ENCODE measurements at regions not wholly inside any gene's neighbourhood (a gene's known extent, or its start where the extent isn't known, plus 50 kb on each side); places are given as distances from the start of the nearest gene placed in this dataset.

DNA sequence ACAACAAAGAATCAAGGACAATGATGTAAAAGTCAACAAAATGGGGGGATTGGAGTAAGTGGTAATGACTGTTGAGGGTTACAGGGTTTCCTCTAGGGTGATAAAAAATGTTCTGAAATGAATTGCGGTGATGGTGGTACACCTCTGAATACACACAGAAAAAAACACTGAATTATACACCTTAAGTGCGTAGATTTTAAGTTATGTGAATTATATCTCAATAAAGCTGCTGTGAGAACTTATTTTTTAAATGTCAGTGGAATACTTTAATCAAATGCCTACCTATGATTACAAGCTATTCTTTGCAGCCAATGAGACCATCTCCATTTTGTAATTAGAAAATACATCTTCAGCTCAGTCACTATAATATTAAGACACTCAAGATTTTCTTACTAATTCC lies 53.5 kb downstream of the ZNF608 start:
- DNase-seq (ENCODE audit: low spot score), result no peak

DNA sequence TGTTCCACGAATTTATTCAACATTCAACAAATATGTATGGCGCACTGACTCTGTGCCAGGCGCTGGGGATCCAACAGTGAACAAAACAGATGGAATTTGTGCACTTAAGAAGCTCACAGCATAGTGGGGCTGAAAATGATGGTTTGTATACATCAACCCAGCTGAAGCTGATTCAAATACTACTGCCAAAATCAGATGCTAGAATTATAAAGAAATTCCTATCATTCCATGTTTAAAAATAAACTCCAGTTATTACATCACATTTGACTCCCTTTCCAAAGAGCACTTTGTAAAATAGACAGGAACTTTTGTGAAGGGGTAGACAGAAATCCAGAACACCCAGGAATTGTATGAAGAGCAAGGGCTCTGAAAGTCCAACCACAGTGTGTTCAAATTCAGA lies 54.1 kb downstream of the ZNF608 start:
- DNase-seq (ENCODE audit: low spot score), result no peak

DNA sequence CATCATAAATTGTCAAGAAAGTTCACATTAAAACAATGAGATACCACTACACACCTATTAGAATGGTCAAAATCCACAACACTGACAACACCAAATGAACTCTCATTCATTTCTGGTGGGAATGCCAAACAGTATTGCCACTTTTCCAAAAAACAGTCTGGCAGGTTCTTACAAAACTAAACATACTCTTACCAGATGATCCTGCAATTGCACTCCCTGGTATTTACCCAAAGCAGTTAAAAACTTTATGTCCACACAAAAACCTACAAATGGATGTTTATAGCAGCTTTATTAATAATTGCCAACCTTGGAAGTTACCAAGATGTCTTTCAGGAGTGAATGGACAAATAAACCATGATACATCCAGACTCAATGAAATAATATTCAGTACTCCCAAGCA lies 56.8 kb downstream of the ZNF608 start:
- no peak for DNase-seq (ENCODE audit: low spot score)

DNA sequence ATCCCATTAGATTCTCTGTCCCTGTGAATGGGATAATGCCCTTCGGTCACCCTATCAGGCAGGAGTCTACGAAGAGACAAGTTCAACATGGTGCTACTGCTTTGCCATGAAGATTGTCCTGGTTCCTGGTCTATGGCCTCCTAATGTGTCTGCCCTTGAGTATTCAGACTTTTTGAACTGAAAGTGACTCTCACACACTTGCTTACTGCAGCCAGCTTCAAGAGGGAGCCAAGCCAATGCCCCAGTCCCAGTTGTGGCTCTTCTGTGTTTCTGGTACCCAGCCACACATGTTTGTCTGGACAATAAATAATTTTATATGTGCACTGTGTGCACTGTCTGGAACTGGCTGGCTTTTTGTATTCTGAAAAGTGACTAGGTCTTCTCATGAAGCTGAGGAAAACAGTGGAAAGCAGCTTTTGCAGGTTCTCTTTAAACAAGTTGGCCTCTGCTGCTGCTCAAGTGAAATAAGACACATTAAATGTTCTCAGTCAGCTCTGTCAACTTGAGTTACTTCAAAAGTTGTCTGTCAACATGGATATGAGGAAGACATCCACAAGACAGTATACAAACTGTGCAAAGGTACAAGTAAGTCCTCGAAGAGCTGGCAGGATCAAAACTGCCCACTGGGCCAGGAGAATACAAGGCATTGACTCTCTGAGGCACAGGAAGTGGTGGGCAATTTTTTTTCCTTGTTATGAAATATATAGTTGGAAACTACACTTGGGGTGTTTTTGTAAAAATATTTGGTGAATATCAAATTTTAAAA lies 60.0 kb downstream of the ZNF608 start:
- no peak for DNase-seq (ENCODE audit: low spot score)

DNA sequence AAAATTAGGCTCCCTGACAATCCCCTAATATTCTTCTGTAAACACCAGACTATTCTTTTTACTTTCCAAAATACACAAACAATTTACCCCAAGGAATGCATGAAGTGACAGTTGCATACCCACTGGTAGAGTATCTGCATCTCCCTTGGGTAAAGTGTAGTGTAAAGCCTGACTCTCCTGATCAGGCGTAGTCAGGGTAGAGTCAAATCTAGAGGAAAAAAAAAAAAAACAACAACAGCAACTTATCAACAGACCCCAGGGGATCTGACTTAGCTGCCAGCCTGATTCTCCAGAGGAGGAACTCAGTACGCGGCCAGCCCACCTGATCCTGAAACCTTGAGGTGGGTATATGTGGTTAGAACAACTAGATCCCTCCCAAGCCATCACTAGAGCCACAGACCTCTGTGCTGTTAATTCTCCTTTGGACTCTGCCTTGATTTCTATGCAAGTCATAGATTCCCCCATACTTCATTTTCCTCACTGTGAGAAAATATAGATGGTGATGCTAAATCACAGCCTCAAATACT lies 61.0 kb downstream of the ZNF608 start:
- DNase-seq (ENCODE audit: low spot score), result no peak

DNA sequence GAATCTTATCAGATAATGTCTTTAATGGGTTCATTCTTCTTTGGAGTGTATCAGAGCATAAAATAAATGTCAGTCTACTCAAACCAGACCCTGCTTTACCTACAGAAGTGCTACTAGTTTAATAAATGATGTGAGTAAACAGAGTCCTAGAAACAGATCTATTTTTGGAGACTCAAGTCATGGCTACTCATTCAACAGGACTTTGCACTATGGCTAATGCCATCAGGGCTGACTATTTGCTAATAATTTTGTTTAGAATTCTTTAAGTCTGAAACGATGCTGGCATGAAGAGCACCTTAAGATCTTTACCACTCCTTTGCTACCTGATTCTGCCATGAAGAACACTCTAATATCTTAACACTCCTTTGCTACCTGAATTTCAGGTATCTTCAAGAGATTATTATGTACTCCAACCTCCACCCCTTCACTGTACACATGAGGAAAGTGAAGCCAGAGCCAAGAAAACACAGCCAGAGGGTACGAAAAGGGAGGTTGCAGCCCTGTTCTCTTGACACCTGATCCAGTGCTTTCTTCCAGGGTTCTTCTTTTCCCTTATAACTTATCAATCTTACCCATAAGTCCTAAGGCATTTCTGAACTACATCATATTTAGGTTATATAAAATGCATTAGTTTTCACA lies 62.4 kb downstream of the ZNF608 start:
- DNase-seq (ENCODE audit: low spot score), result no peak

DNA sequence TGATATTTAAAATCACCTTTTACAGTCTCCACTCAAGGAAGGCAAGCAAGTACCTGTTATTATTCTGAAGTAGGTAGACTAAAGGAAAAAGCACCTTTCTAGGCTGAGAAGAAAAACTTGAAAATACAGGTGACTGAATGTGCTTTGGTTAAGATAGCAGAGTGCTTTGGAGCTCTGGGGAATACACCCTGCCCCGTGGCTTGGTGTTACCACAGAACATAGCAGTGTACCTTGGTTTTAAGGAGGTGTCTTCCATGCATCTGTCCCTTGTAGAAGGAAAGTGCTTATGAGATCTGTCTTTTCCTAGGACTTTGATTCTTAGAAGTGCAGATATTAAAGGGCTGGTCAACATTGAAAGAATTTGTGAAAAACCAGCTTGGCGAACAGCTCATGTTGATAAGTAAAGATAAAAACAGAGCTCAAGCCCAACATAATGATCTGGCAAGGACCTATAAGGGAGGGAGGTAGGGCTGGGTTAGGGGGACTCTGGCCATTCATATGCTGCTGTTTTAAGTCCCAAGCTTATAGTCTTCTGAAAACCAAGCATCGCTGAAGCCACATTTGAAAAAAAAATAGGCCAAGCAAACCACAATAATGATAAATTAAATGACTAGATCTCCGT lies 66.8 kb downstream of the ZNF608 start:
- no peak for DNase-seq (ENCODE audit: low spot score)

DNA sequence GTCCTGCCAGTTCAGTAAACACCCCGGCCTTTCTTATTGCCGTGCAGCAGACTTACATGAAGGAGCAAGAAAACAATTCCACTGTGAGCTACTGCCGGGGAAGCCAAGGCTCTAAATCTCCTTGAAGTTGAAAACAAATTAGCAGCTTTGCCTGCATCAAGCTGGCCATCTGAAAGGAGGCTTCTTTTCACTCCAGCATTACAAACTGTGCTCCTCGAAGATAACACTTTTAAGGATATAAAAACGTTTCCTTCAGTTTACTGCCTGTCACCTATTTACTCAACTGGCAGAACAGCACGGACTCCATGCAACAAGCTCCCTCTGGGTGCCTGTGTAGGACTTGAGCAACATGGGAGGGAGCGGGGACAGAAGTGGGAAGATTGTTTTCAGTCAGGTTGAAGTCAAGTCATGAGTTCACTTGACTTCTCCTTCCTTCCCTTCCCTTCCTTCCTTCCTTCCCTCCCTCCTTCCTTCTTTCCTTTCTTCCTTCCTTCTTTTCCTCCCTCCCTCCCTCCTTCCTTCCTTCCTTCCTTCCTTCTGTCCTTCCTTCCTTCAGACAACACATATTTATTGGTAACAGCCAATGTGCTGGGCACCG lies 67.4 kb downstream of the ZNF608 start:
- no peak for DNase-seq (ENCODE audit: low spot score)

DNA sequence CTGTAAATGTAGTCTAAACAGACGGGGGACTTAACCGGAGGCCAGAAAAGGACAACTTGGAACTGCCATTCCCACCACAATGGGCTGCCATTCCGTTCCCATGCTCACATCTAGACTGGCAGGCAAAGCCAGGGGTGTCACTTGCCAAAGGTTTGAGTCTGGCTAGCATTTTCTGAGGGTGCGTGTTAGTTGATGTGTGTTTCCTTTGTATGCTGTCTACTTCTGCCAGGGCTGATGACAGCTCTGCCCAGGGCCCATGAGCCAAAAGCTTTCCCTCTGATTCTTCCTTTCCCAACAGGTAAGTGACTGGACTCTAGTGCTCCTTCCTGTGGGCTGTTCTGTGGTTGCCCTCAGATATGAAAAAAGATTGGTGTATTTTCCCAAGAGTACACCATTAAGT lies 68.0 kb downstream of the ZNF608 start:
- no peak for DNase-seq (ENCODE audit: low spot score)

DNA sequence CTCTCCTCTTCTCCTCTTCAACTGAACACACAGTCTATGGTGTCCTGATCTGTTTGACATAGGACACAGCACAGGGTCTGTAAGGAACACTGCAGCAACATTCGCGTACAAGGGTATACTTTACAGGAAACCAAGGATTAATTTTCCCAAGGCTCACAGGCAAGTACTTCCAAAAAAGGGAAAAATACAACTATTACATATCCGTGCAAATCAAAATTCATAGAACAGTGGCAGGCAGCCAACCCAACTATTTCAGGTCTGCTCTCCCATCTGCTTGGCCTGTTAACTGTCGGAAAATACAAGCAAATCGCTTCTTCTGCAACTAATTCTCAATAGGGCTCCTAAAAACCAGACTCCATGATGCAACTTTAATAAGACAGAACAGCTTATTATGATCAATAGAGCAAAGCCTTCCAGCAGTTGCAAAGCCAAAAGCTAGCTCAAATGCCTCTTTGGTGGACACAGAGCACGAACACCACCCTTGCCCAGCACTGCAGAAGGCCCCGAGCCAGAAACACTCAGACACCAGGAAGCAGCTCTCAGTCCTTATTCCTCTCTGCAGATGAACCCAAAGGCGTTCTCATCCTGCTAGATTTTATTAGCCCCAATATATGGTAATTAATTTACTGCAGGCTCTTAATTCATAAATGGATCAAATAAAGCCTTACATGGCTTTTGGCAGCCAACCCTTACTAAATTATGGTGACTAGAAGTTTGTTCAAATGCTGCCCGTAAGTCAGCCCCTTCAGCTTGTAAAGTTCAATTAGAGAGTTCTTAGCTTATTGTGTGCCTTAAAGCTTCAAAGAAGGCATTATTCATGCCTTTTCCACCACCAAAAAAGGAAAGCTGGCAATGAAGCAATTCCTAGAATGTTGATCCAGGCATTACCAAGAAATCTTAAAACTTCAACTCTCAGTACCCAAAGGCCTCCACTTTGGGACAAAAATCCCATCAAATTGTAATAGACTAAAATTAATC lies 68.8 kb downstream of the ZNF608 start:
- no peak for DNase-seq (ENCODE audit: low spot score)

DNA sequence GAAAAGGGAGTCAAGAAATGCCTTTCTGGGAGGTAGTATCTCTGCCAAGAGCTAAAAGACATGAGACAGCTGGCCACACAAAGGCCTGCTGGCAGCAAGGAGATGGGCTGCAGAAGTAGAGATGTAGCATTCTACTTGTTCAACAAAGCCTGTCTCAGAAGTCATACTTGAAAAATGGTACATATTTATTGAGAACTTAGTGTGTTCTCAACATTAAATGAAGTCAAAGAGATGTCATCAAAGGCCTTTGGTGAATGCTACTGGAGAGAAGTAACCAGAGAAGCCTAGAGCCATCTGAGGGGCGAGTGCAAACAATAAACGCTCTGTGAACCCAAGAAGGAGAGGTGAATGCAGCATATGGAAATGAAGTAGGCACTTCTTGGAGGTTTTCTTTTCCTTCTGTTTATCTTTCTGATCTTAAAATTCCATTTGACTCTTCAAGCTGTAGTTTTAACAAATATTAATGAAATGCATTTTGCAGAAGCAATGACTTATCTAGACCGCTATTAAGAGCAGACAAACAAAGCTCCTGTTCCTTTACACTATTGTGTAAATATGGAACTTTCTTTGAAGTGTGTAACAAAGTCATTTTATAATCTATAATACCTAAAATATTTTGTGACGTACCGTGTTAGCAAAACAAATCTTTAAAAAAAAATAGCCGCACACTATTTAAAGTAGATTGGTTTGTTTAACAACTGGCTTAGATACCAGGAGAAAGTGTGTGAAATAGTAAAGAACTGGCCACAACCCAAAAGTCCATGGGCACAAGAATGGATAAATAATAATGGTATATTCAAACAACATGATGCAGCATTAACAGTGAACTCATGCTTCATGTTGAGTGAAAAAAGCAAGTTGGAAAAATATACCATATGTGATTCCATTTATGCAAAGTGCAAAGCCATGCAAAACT lies 70.2 kb downstream of the ZNF608 start:
- no peak for DNase-seq (ENCODE audit: low spot score)

DNA sequence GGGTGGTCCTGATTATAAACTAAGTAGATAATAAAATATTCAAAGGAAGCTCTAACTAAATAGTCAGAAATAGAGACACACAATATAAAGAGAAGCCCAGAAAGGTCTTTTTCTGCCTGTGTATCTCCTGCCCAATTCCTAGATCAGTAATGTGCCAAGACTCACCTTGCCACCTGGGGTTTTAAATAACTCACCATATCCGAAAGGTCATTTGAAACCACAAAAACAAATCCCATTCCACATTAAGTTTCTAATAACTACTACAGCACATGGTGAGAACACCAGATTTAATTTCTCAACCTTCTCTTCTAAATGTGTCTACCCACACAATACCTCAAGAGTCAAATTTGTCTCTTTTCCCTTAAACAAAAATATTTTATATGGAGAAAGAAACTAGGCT lies 75.2 kb downstream of the ZNF608 start:
- no peak for DNase-seq (ENCODE audit: low spot score)

DNA sequence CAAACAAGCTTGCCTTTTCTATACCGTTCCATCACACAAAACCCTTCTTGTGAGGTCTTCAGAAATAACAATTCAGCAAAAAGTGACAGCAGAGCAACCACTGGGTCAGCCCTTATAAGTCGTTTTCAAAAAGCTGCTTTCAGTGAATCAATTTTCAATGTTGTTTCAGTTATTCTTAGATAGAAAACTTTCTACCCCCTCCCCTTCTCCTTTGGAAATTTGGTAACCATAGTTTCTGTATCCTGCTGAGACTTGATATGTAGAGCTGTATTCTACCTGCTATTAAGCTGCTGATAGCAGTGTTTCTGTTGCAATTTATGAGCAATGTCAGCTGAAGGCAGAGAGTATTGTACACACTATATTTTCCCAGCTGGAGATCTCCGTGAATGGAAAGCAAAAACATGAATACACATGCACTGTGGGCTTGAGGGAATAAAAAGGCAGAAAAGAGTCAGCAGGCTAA lies 75.7 kb downstream of the ZNF608 start:
- no peak for DNase-seq (ENCODE audit: low spot score)

DNA sequence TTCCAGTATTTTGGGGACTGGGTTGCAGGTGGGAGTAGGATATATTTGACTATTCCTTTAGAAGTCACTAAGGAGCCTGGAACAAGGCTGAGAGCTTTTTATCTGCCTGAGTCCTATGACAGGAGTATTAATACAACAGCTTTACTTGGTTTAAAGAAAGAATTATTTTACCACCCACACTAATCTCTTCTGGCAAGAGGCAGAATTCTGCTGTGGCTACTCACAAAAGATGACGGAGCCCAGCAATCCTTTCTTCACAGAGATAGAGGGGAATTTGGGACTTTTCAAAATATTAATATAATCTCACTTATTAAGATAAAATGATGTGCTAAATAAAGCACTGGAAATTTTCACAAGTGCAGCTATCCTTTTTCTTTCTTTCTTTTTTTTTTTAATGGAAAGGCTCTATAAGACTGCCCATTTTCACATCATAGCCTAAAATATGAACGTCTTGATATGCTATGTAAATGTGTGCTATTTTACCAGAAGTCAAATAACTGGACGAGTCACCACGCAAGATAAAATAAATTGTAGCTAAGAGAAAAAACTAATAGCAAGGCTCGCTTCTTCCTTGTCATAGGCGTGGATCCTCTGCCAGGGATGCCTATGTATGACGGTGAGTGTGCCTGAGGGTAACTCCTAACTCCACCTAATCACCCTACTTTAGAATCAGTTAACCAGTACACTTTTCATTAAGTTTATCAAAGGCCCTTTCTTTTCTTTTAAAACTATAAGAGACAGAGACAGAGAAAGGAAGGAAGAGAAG lies 76.3 kb downstream of the ZNF608 start:
- no peak for DNase-seq (ENCODE audit: low spot score)

DNA sequence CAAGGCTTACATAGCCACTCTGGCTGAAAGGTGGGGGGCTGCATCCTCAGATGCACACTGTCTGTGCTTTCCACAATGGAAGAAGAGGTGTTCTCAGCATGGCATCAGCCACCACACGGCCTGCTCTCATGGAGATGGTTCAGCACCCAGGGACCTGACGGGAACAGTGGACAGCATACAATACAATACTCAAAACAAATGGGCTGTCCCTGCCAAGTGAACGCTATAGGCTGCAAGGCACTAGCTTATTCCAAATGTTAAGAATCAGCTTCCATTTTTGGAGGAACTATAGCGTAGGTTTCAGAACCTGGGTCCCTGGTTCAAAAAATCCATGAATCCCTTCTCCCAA lies 77.2 kb downstream of the ZNF608 start:
- DNase-seq (ENCODE audit: low spot score), result no peak

DNA sequence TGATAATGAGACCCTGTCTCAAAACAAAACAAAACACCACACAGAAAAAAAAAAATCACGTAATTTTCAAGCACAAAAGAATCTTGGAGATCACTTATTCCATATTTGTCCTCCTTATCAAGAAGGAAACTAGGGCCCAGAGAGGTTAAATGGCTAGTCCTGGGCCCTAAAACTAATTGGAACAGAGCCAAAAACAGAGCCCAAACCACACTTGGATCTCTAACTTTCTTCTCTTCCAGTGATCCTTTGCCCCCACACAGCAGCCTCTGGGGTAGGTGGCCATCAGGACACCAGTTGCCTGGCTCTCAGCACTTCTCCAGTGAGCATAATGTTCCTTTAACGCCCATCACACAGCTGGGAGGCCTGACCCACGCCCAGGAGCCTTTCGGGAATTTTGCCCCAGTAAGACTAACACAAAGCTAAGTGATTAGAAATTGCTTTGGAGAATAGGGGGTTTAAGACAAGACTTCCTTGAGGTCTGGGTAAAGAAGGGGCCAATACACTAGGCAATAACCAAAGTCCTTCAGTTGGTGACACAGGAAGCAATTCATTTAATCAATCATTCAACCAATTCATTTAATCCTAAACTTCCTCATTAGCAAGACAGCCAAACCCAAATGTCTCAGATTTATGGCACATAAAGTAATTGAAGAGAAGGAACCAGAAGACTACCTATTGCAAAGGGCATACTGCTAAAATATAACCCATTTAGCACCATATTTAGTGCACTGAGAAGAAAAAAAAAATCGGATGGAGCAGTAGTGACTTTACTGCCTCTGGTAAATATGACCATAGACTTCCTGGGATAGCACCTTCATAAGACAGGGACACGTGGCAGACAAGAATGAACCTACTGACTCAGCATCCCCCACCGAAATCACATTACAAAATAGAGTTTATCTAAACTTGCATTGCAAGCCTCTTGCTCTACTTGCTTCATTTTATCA lies 77.8 kb downstream of the ZNF608 start:
- DNase-seq (ENCODE audit: low spot score), result no peak

DNA sequence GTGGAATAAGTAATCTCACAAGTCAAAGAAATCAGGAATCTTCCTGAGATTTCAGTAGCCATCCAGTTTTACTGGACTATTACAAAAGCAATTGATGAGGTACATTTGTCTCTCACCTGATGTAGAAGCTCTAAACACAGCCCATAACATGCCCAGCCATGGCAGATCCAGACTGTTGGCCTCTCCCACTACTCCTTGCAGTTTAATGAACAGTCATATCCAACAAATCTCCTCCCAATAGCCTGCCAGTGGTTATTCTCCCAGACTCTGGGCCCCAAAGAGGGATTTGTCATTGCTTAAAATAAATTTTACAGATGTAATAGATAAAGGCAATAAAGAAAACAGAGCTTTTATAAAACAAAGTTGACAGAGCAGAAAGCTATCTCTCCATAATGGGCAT lies 80.8 kb downstream of the ZNF608 start:
- DNase-seq (ENCODE audit: low spot score), result no peak

DNA sequence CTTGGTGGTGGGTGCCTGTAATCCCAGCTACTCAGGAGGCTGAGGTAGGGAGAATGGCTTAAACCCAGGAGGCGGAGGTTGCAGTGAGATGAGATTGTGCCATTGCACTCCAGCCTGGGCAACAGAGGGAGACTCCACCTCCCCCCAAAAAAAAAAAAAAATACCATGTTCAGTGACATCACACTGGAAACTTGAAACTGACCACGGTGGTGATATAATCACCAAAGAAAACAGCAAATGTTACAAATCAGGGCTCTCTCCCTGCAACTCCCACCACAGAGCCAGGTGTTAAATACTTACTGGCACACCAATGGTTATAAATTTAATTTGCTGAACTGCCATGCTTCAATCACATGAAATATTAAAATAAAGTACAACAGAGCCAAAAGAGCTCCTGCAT lies 81.4 kb downstream of the ZNF608 start:
- DNase-seq (ENCODE audit: low spot score), result no peak

DNA sequence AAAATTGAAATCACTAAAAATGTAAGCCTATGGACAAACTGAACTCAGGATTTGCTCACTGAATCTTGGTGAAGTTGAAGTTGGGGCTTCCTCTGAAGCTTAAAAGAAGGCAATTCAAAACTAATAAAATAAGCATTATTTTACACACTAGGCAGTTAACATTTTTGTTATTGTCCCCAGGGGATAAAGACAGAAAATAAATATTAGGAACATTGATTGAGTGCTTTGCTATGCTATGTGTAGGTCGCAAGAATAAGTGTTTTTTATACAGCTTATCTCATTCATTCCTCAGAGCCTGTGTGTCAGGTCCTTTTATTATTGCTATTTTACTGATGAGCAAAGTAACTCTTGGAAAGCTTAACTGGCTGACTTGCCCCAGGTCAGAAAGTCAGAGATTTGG lies 82.2 kb downstream of the ZNF608 start:
- no peak for DNase-seq (ENCODE audit: low spot score)

Data from CD4-positive, alpha-beta T cell treated with Interleukin-2 at 100 ng/mL for 4 hours (primary cell).